ENCODE measurements at regions not wholly inside any gene's neighbourhood (a gene's known extent, or its start where the extent isn't known, plus 50 kb on each side); places are given as distances from the start of the nearest gene placed in this dataset.

DNA sequence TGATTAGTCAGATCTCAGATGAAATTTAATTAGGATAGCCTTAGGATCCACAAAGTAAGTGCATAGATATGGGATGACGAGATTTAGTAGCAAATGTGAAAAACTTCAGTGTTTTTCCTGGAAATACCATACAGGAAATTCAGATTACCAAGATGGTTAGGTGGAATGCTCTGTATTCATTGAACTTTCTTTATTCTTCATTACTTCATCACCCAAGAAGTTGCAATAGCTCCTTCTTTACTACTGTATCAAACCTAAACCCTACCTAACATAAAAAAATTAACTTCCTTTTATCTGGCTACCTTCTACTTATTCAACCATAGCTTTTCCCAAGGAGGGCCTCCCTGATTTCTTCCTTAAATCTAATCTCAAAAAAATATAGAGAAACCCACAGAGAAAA lies 100.4 kb downstream of the TTC6 start:
- TF ChIP-seq, protein P1, sequence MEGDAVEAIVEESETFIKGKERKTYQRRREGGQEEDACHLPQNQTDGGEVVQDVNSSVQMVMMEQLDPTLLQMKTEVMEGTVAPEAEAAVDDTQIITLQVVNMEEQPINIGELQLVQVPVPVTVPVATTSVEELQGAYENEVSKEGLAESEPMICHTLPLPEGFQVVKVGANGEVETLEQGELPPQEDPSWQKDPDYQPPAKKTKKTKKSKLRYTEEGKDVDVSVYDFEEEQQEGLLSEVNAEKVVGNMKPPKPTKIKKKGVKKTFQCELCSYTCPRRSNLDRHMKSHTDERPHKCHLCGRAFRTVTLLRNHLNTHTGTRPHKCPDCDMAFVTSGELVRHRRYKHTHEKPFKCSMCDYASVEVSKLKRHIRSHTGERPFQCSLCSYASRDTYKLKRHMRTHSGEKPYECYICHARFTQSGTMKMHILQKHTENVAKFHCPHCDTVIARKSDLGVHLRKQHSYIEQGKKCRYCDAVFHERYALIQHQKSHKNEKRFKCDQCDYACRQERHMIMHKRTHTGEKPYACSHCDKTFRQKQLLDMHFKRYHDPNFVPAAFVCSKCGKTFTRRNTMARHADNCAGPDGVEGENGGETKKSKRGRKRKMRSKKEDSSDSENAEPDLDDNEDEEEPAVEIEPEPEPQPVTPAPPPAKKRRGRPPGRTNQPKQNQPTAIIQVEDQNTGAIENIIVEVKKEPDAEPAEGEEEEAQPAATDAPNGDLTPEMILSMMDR (tag by site-specific recombination; IDR thresholded peaks at IDR 0.05) = no peak
- TF ChIP-seq ZNF138 (tag by site-specific recombination; IDR thresholded peaks at IDR 0.05; ENCODE audit: borderline replicate concordance) (no peak), FEZF1 (tag by site-specific recombination; IDR thresholded peaks at IDR 0.05) (no peak), GLI2 (tag by site-specific recombination; IDR thresholded peaks at IDR 0.05; ENCODE audit: borderline replicate concordance, low read depth) (no peak), ZBTB1 (tag by site-specific recombination; IDR thresholded peaks at IDR 0.05) (no peak), ZNF670 (tag by site-specific recombination; IDR thresholded peaks at IDR 0.05; ENCODE audit: low read depth) (no peak), TRIM28 (IDR thresholded peaks at IDR 0.05; ENCODE audit: borderline replicate concordance, low read length) (no peak), ZNF175 (tag by site-specific recombination; IDR thresholded peaks at IDR 0.05) (no peak), ZSCAN16 (tag by site-specific recombination; IDR thresholded peaks at IDR 0.05) (no peak), ZNF654 (tag by site-specific recombination; IDR thresholded peaks at IDR 0.05; ENCODE audit: low read depth) (no peak), ZNF416 (tag by site-specific recombination; IDR thresholded peaks at IDR 0.05) (no peak)
- TF ChIP-seq, protein P2, sequence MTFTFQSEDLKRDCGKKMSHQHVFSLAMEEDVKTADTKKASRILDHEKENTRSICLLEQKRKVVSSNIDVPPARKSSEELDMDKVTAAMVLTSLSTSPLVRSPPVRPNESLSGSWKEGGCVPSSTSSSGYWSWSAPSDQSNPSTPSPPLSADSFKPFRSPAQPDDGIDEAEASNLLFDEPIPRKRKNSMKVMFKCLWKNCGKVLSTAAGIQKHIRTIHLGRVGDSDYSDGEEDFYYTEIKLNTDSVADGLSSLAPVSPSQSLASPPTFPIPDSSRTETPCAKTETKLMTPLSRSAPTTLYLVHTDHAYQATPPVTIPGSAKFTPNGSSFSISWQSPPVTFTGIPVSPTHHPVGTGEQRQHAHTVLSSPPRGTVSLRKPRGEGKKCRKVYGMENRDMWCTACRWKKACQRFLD (tag by site-specific recombination; IDR thresholded peaks at IDR 0.05) = no peak
- TF ChIP-seq, protein P3, sequence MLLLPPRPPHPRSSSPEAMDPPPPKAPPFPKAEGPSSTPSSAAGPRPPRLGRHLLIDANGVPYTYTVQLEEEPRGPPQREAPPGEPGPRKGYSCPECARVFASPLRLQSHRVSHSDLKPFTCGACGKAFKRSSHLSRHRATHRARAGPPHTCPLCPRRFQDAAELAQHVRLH (tag by site-specific recombination; IDR thresholded peaks at IDR 0.05) = no peak
